Urinary bladder (tissue), 3 donors: ENCODE measurements at regions not wholly inside any gene's neighbourhood (a gene's known extent, or its start where the extent isn't known, plus 50 kb on each side); places are given as distances from the start of the nearest gene placed in this dataset.

Experiments used
- DNase-seq: peaks from one replicate; pipeline ENCODE4 v3.0.0-alpha.2; 2015; ENCODE audit errors: extremely low spot score
- H3K27ac ChIP-seq: one replicate; pipeline ENCODE4 v1.5.1; 2013; ENCODE audit warnings: low read depth, mild to moderate bottlenecking, moderate library complexity
- H3K36me3 ChIP-seq: one replicate; pipeline ENCODE4 v1.6.1; 2013; ENCODE audit warnings: mild to moderate bottlenecking, moderate library complexity; ENCODE audit not compliant: insufficient read depth
- H3K4me1 ChIP-seq: one replicate; pipeline ENCODE4 v1.6.1; 2013; ENCODE audit warnings: mild to moderate bottlenecking, moderate library complexity; ENCODE audit not compliant: insufficient read depth
- H3K4me3 ChIP-seq: one replicate; pipeline ENCODE4 v1.5.1; 2013; ENCODE audit warnings: low read depth, low read length
- WGBS: extraction: QIAGEN DNeasy Blood & Tissue Kit; methylation state at CpG from one replicate; pipeline ENCODE4 v1.1.7; 2013; 5-methylcytosine and 5-hydroxymethylcytosine counted together
- donor health status: healthy with polysubstance abuse.
- donor health status: healthy.

DNA sequence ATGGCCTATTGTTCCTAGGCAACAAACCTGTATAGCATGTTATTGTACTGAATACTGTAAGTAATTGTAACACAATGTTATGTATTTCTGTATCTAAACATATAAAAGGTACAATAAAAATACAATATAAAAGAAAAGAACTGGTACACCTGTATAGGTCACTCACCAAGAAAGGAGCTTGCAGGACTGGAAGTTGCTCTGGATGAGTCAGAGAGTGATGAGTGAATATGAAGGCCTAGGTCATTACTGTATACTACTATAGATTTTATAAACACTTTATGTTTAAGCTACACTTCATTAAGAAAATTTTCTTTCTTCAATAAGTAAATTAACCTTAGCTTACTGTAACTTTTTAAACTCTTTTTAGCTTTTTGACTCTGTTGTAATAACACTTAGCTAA lies 559.9 kb downstream of the PLPP3 start:
- Histone ChIP-seq H3K27ac (no peak overlapping the region), H3K4me1 (no peaks in the 10 kb centered on the region), H3K4me3 (no peak overlapping the region), H3K36me3 (no peaks in the 10 kb centered on the region)
- no peak for DNase-seq

DNA sequence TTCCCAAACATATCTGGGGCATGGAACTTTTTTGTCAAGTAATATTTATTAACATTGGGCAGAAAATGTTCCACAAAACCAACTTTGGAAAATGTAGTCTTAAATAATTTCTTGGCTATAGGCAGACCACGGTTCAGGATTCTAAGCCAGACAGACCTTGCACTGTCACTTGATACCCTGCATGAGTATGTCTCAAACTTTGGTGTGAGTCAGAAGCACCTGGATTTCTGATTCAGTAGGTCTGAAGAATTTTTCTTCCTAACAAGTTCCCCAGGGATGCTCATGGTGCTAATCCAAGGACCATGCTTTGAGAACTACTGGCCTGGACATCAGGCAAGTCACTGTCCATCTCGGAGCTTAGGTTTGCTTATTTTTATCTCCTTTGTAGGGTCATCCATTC lies 562.0 kb downstream of the PLPP3 start:
- no peak for DNase-seq
- no peak overlapping the region for H3K27ac ChIP-seq
- 87% methylated on average over 2 of the region's 2 CpGs for WGBS

DNA sequence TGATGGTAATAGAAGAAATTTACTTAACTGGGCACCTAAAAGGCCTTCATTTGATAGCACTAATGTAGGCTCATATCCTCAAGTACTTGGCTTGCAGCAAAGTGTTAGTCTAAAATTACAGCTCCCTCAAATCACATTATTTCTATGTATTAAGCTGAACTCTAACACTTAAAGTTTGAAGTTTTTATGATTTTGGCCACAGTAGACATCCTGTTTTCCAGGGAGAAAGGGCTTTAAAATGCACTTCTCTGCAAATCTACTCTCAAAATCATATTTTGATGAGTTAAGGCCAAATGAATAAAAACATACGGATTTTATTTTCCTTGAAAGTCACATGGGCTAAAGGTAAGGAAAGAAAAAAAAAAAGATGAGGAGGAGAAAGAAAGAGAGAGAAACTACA lies 575.5 kb downstream of the PLPP3 start:
- 60% methylated on average over 1 of the region's 1 CpG for WGBS
- H3K4me3 ChIP-seq, result no peak overlapping the region
- no peak for DNase-seq
- no peaks in the 10 kb centered on the region for H3K36me3 ChIP-seq
- no peak overlapping the region for H3K27ac ChIP-seq
- H3K4me1 ChIP-seq, result no peaks in the 10 kb centered on the region

More for the DNA sequence above, 562.0 kb downstream of the PLPP3 start:
- Histone ChIP-seq H3K4me1 (no peaks in the 10 kb centered on the region), H3K36me3 (no peaks in the 10 kb centered on the region), H3K4me3 (no peak overlapping the region)

DNA sequence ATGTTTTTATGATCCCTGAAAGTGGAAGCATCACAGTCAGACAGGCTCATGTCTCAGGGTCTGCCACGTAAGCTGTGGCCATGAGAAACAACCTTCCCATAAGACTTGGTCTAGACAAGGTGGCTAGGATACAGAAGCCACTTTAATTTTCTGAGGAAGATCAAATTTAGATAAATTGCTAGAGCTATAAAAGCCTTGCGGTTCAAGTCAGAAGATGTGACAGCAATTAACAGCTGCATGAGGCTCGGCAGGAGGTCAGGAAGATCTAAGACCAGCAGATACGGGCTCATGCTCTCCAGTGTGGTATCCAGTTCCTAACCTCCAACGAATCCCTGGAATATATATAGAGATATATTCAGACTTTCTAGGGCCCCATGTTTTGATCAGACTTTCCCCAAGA lies 577.1 kb downstream of the PLPP3 start:
- Histone ChIP-seq H3K4me1 (no peaks in the 10 kb centered on the region), H3K4me3 (no peak overlapping the region), H3K36me3 (no peaks in the 10 kb centered on the region), H3K27ac (no peak overlapping the region)
- 73% methylated on average over 5 of the region's 5 CpGs for WGBS
- no peak for DNase-seq

DNA sequence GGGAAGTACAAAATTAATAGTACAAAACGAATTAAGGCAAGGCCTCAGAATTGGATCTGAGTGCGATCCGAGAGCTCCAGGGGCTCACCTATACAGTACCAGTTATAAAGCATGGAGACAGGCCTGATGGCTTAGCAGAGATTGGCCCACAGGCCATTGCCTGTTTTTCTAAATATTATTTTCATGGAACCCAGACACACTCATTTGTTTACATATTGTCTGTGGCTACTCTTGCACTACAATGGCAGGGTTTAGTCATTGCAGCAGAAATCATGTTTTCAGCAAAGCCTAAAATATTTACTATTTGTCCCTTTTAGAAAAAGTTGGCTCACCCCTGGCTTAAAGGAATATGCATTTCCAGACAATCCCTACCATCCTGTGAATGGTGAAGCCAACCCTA lies 578.9 kb downstream of the PLPP3 start:
- no peak for DNase-seq
- Histone ChIP-seq H3K4me3 (no peak overlapping the region), H3K4me1 (no peaks in the 10 kb centered on the region), H3K27ac (no peak overlapping the region), H3K36me3 (no peaks in the 10 kb centered on the region)
- WGBS, result 96% methylated on average over 3 of the region's 3 CpGs

DNA sequence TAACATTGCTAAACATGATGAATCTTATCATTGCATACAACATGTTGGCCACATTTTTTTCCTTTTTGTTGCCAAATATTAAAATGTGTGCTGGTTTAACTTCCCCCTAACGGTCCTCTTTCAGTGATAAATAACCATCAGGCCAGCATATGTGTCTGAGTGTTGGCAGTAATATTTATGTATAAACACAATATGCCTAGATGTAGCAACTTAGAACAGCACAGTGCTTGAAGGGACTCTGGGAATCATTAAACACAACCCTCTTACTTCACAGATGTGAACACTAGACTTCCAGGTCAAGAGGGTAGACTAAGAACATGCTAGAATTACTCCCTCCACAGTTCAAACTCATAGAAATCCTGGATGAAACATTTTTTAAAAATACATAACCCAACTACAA lies 581.8 kb downstream of the PLPP3 start:
- no peak for DNase-seq
- Histone ChIP-seq H3K4me3 (no peak overlapping the region), H3K27ac (no peak overlapping the region), H3K36me3 (no peaks in the 10 kb centered on the region), H3K4me1 (no peaks in the 10 kb centered on the region)
- 36% methylated on average over 1 of the region's 1 CpG for WGBS

DNA sequence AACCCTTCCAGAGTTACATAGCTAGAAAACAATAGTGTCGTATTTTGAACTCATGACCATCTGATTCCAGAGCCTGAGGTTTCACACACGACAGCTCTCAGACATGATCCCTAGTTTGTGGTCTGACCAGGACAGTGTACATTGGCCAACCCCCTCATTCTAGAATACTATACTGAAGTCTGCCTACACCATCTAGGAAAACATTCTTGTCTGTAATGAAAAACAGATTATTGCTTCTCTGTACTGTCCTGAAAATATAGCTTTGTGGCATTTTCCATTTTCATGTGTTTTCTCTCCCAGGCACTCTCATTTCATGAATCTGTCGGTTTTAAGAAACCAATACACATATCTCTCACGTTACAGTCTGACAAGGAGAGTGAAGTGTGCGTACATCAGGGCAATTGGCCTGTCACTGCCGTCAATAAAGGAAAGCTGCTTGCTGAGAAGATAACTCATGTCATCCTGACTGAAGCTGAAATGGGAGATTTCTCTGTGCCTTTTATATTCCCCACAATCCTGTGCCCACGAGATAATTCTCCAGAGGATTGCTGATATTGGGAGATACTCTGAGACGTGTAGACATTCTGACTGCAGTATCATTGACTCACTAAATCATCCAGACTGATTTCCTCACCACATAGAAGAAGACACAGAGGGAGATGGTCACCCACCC lies 585.6 kb downstream of the PLPP3 start:
- Histone ChIP-seq H3K27ac (no peak overlapping the region), H3K36me3 (no peaks in the 10 kb centered on the region), H3K4me3 (no peak overlapping the region), H3K4me1 (peaks cover 2% of the 10 kb centered on the region)
- DNase-seq, result no peak
- WGBS, result 83% methylated on average over 8 of the region's 8 CpGs

DNA sequence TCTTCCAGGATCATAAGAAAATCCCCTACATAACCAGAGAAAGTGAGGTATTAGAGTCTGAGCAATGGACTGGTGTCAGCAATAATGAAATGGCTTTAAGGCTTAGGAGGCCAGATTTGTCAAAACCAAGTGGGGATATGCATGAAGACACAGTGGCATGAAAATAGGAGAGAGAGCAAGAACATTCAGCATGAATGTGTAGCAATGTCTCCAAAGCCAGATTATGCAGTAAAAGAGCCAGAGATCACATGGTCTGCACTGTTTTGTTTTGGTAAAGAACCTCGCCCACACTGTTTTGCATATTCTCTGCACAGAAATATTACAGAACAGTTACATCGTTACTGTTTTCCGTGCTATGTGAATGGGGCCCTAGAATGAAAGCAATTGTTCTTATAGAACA lies 589.4 kb downstream of the PLPP3 start:
- no peaks in the 10 kb centered on the region for H3K36me3 ChIP-seq
- H3K27ac ChIP-seq, result no peak overlapping the region
- 37% methylated on average over 3 of the region's 3 CpGs for WGBS
- DNase-seq, result no peak
- peaks cover 2% of the 10 kb centered on the region for H3K4me1 ChIP-seq
- no peak overlapping the region for H3K4me3 ChIP-seq

DNA sequence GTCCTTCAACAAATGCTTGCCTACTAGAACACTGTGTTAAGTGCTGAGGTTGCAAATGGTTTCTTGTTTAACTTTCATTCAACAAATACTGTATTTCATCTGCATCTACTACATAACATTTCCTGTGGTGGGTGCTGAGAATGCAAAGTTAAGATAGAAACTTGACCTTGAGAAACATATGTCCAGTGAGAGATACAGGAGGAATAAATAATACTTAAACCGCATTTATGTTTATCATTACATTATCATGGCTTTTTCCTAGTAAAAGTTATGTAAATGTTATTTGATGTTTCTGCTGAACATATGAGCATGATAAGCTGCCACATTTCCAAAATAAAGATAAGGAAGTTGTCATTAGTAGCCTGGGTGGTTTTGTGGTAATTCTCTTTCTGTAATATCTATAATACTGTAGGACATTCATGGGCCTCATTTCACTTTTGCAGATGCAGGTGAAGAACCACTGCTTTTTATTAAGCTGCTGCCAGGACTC lies 590.4 kb downstream of the PLPP3 start:
- Histone ChIP-seq H3K4me3 (no peak overlapping the region), H3K27ac (no peak overlapping the region), H3K4me1 (peaks cover 2% of the 10 kb centered on the region), H3K36me3 (no peaks in the 10 kb centered on the region)
- 37% methylated on average over 1 of the region's 1 CpG for WGBS
- no peak for DNase-seq

DNA sequence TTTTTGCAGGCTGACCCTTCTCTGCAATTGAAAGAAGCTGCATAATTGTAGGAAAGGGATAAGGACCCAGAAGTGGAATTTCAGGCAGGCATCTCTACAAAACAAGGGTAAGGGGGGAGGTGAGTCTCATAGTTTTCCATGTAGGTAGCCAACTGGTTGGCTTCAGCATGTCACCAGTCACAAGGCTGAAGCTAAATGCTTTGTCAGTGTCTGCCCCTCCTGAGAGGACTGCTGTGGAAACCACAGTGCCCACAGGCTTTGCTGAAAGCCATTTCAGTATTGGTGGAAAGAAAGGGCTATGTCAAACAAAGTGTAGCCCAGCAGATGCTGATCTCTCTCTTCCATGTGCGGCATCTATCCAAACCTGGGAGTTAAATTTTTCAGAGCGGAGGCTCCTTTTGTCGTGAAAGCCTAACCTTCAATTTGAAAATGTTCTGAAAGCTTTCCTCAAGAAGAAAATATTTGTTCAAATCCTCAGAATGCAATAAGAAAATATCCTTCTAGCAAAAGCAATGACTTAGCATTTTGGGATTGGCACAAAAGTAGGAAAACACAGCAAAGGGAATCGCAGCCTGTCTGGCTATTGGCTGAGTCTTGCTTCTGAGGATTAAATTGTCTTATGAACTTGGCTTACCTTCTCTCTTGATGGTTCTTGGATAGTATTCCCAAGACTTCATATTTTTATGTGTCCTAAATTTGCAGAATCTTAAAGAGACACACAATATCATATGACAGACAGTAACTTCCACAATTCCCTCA lies 591.7 kb downstream of the PLPP3 start:
- WGBS, result 37% methylated on average over 4 of the region's 4 CpGs
- H3K4me3 ChIP-seq, result no peak overlapping the region
- H3K36me3 ChIP-seq, result no peaks in the 10 kb centered on the region
- no peak for DNase-seq
- H3K27ac ChIP-seq, result peak overlapping the region; percentile 42
- peaks cover 2% of the 10 kb centered on the region for H3K4me1 ChIP-seq

DNA sequence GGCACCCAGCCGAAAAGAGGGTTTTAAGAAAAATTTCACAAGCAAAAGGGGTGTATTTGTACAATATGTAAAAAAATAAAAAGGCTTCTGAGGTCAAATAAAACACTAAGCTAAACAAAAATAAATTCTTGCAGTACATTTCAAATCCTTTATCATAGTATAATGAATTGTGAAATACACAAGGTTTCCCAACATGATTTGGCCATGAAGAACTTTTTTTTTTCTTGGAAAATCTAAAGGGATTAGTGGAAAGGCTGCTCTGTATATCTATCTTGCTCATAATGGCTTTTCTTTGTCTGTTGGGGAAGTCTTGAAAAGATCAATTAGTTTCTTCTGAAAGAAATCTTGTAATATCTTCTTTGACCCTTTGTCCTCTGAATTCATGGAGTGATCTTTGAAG lies 593.4 kb downstream of the PLPP3 start:
- H3K27ac ChIP-seq, result no peak overlapping the region
- H3K36me3 ChIP-seq, result no peaks in the 10 kb centered on the region
- DNase-seq, result no peak
- WGBS, result 63% methylated on average over 1 of the region's 1 CpG
- H3K4me3 ChIP-seq, result no peak overlapping the region
- H3K4me1 ChIP-seq, result peaks cover 2% of the 10 kb centered on the region

DNA sequence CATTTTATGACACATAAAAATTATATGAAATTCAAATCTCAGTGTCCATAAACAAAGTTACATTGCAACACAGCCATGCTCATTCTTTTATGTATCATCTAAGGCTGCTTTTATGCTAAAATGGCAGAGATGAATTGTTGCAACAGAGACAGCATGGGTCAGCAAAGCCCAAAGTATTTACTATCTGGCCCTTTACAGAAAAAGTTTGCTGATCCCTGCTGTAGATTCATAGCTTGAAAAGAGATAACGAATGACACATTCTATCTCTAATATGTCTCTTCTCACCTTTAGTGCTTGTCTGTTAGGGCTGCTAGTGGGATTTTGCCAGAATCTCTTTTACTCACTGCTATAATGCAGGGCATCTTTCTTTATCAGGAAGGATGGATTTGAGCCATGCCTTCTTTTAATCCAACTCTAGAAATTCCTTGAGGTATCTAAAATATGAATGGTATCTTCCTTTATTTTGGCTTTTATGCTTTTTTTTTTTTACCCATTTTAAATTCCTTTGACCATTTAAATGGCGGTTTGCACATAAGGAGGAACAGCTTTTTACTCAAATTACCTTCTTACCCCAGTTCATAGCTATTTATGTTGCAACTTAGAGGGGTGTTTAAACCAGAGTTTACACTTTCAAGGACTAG lies 598.2 kb downstream of the PLPP3 start:
- DNase-seq, result no peak
- no peak overlapping the region for H3K4me3 ChIP-seq
- 59% methylated on average over 2 of the region's 2 CpGs for WGBS
- no peaks in the 10 kb centered on the region for H3K36me3 ChIP-seq
- no peaks in the 10 kb centered on the region for H3K4me1 ChIP-seq
- no peak overlapping the region for H3K27ac ChIP-seq

DNA sequence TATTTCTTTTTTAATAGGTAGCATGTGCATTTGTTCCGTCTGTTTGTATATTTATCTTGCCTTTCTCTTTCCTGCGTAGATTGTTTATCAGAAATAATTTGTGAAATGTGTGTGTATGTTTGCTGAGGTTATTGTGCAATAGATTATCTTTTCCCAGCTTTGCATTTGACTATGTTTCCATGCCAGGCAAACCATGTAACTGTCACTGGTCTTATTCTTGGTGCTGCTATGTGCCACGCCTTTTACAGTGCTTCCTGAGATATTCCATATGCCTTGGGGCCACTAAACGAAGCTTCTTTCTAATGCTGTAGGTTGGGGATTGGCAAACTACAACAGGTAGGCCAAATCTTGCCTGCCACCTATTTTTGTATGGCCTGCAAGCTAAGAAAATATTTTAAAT lies 598.8 kb downstream of the PLPP3 start:
- no peak overlapping the region for H3K4me3 ChIP-seq
- 40% methylated on average over 4 of the region's 4 CpGs for WGBS
- no peaks in the 10 kb centered on the region for H3K36me3 ChIP-seq
- H3K4me1 ChIP-seq, result no peaks in the 10 kb centered on the region
- H3K27ac ChIP-seq, result no peak overlapping the region
- DNase-seq, result no peak
